ENCODE measurements at regions not wholly inside any gene's neighbourhood (a gene's known extent, or its start where the extent isn't known, plus 50 kb on each side); places are given as distances from the start of the nearest gene placed in this dataset.

- Mint-ChIP-seq H3K9me3 (no peaks in the 10 kb centered on the region), H3K4me3 (no peak overlapping the region), H3K36me3 (ENCODE audit: insufficient read depth in 1 of 3, low read depth in 3 of 3) (no peaks in the 10 kb centered on the region; a peak in 1 of 7 replicates), H3K27me3 (ENCODE audit: low read depth) (no peaks in the 10 kb centered on the region; the same call in 1 of the 2 replicates), H3K27ac (0 out of 7 replicates have a peak overlapping the region, but pooled peaks of 1 of the 3 experiments have one; percentile 2), H3K4me1 (peaks cover 17 to 18% of the 10 kb centered on the region in 2 experiments)
- Histone ChIP-seq H3K4ac (ENCODE audit: low read depth, low read length) (no peak overlapping the region), H3K14ac (ENCODE audit: insufficient read depth, low read length) (no peak overlapping the region), H2BK12ac (ENCODE audit: insufficient read length, low read depth, low read length) (no peak overlapping the region), H3K9me3 (ENCODE audit: control insufficient read depth, low read depth, low read length) (no peaks in the 10 kb centered on the region), H3K56ac (ENCODE audit: insufficient read length, low read depth, low read length) (no peak overlapping the region), H4K8ac (replicated peaks; ENCODE audit: insufficient read length, low read depth, low read length) (no peak overlapping the region), H3K79me1 (ENCODE audit: insufficient read depth, low read depth, low read length, poor library complexity, severe bottlenecking) (no peaks in the 10 kb centered on the region), H3K27me3 (ENCODE audit: insufficient read depth, low read length) (no peaks in the 10 kb centered on the region), H4K5ac (ENCODE audit: insufficient read length, low read depth, low read length) (no peak overlapping the region), H3K18ac (ENCODE audit: insufficient read length, low read depth, low read length) (no peak overlapping the region), H4K91ac (ENCODE audit: insufficient read length, low read depth, low read length) (no peak overlapping the region), H3K27ac (ENCODE audit: insufficient read length, low read depth, low read length) (no peak overlapping the region), H4K20me1 (ENCODE audit: control insufficient read depth, insufficient read depth, insufficient read length) (no peaks in the 10 kb centered on the region), H2BK20ac (ENCODE audit: low read depth, low read length, poor library complexity, severe bottlenecking) (no peak overlapping the region), H2AFZ (ENCODE audit: low read length) (no peak overlapping the region), H2BK120ac (ENCODE audit: low read depth, low read length, poor library complexity, severe bottlenecking) (no peak overlapping the region), H3K23ac (ENCODE audit: insufficient read length, low read depth, low read length) (no peak overlapping the region), H3K9ac (ENCODE audit: extremely low read depth, insufficient read length, low read length) (no peak overlapping the region), H3K23me2 (ENCODE audit: insufficient read length, low read depth, low read length, poor library complexity, severe bottlenecking) (no peaks in the 10 kb centered on the region), H3K79me2 (ENCODE audit: insufficient read depth, low read length) (no peaks in the 10 kb centered on the region), H2AK5ac (ENCODE audit: insufficient read length, low read length) (no peak overlapping the region), H3T11ph (ENCODE audit: low read length) (no peak overlapping the region), H2BK5ac (ENCODE audit: insufficient read length, low read length) (no peak overlapping the region), H3K4me1 (ENCODE audit: insufficient read depth, low read length) (peaks cover 3% of the 10 kb centered on the region; the same call in 1 of the 2 replicates), H2BK15ac (ENCODE audit: low read depth, low read length) (no peak overlapping the region), H3K4me2 (ENCODE audit: insufficient read depth, insufficient read length, low read length) (no peak overlapping the region)
- no peak for DNase-seq
- TF ChIP-seq CTCF (conservative IDR thresholded peaks at IDR 0.05), result no peak
- WGBS (ENCODE audit: extremely low coverage, insufficient read length, low lambda C conversion rate), result no CpG with 5 or more reads among the region's 5 CpGs
Measured at GRCh38 chr2:5889519-5889918, 197.3 kb downstream of the SOX11 start.

All from H9 (cell line).